ENCODE measurements at regions not wholly inside any gene's neighbourhood (a gene's known extent, or its start where the extent isn't known, plus 50 kb on each side); places are given as distances from the start of the nearest gene placed in this dataset.

GRCh38 chr11:71331631-71332030 lies 79.3 kb upstream of the SHANK2 start:
- no peak for DNase-seq (ENCODE audit: low read depth)
- Histone ChIP-seq H3K4me3 (ENCODE audit: low read depth, low read length) (no peak overlapping the region), H3K27me3 (ENCODE audit: control insufficient read depth, insufficient read depth, low read length) (peaks cover 10% of the 10 kb centered on the region), H3K36me3 (ENCODE audit: control insufficient read depth, insufficient read depth, low read length) (no peaks in the 10 kb centered on the region)
- TF ChIP-seq CTCF (IDR thresholded peaks at IDR 0.05; ENCODE audit: insufficient read depth, low read length, poor library complexity, severe bottlenecking), result no peak

GRCh38 chr11:71330996-71331395 lies 78.6 kb upstream of the SHANK2 start:
- H3K27me3 ChIP-seq (ENCODE audit: control insufficient read depth, insufficient read depth, low read length), result peaks cover 8% of the 10 kb centered on the region
- DNase-seq (ENCODE audit: low read depth), result no peak
- no peaks in the 10 kb centered on the region for H3K36me3 ChIP-seq (ENCODE audit: control insufficient read depth, insufficient read depth, low read length)
- no peak overlapping the region for H3K4me3 ChIP-seq (ENCODE audit: low read depth, low read length)
- no peak for TF ChIP-seq CTCF (IDR thresholded peaks at IDR 0.05; ENCODE audit: insufficient read depth, low read length, poor library complexity, severe bottlenecking)

GRCh38 chr11:71330349-71330748 lies 78.0 kb upstream of the SHANK2 start:
- Histone ChIP-seq H3K27me3 (ENCODE audit: control insufficient read depth, insufficient read depth, low read length) (peaks cover 5% of the 10 kb centered on the region), H3K4me3 (ENCODE audit: low read depth, low read length) (no peak overlapping the region), H3K36me3 (ENCODE audit: control insufficient read depth, insufficient read depth, low read length) (no peaks in the 10 kb centered on the region)
- DNase-seq (ENCODE audit: low read depth), result no peak
- no peak for TF ChIP-seq CTCF (IDR thresholded peaks at IDR 0.05; ENCODE audit: insufficient read depth, low read length, poor library complexity, severe bottlenecking)

- no peak for TF ChIP-seq CTCF (IDR thresholded peaks at IDR 0.05; ENCODE audit: insufficient read depth, low read length, poor library complexity, severe bottlenecking)
- DNase-seq (ENCODE audit: low read depth), result no peak
- peaks cover 2% of the 10 kb centered on the region for H3K27me3 ChIP-seq (ENCODE audit: control insufficient read depth, insufficient read depth, low read length)
- H3K4me3 ChIP-seq (ENCODE audit: low read depth, low read length), result no peak overlapping the region
- no peaks in the 10 kb centered on the region for H3K36me3 ChIP-seq (ENCODE audit: control insufficient read depth, insufficient read depth, low read length)
Observed at GRCh38 chr11:71329786-71330185, 77.4 kb upstream of the SHANK2 start.

- Histone ChIP-seq H3K27me3 (ENCODE audit: control insufficient read depth, insufficient read depth, low read length) (no peaks in the 10 kb centered on the region), H3K4me3 (ENCODE audit: low read depth, low read length) (no peak overlapping the region), H3K36me3 (ENCODE audit: control insufficient read depth, insufficient read depth, low read length) (no peaks in the 10 kb centered on the region)
- TF ChIP-seq CTCF (IDR thresholded peaks at IDR 0.05; ENCODE audit: insufficient read depth, low read length, poor library complexity, severe bottlenecking), result no peak
- DNase-seq (ENCODE audit: low read depth), result no peak
Observed at GRCh38 chr11:71329165-71329510, 76.8 kb upstream of the SHANK2 start.

GRCh38 chr11:71327156-71328085 lies 75.0 kb upstream of the SHANK2 start:
- TF ChIP-seq CTCF (IDR thresholded peaks at IDR 0.05; ENCODE audit: insufficient read depth, low read length, poor library complexity, severe bottlenecking), result no peak
- DNase-seq (ENCODE audit: low read depth), result no peak

More at GRCh38 chr11:71327156-71328085, 75.0 kb upstream of the SHANK2 start:
- no peak overlapping the region for H3K4me3 ChIP-seq (ENCODE audit: low read depth, low read length)
- H3K36me3 ChIP-seq (ENCODE audit: control insufficient read depth, insufficient read depth, low read length), result no peaks in the 10 kb centered on the region
- no peaks in the 10 kb centered on the region for H3K27me3 ChIP-seq (ENCODE audit: control insufficient read depth, insufficient read depth, low read length)
